GM23338 (cell line): ENCODE measurements at regions not wholly inside any gene's neighbourhood (a gene's known extent, or its start where the extent isn't known, plus 50 kb on each side); places are given as distances from the start of the nearest gene placed in this dataset.

ENCODE experiments used
- ATAC-seq: fragments of 200-7000 bp; cut with Tn5 transposase; 3 replicates; pipeline ENCODE4 v1.9.1; 2020
- DNase-seq: peaks from one replicate; pipeline ENCODE4 v3.0.0-alpha.2; 2015; ENCODE audit warnings: low spot score
- H2AFZ ChIP-seq: fragments of 200-600 bp; sonication (generic); 2 replicates; pipeline ENCODE4 v1.8.0; 2016; ENCODE audit warnings: antibody characterized with exemption, mild to moderate bottlenecking, moderate library complexity
- H3F3A ChIP-seq: fragments of 200-600 bp; sonication (generic); replicated peaks from 2 replicates; pipeline ENCODE4 v1.8.0; 2017; ENCODE audit warnings: antibody characterized with exemption, mixed run types, low read depth
- H3K27ac ChIP-seq: fragments of 200-600 bp; sonication (generic); 2 replicates; pipeline ENCODE4 v1.6.1; 2016; ENCODE audit warnings: low read depth
- H3K27me3 ChIP-seq: fragments of 200-600 bp; sonication (generic); 2 replicates; pipeline ENCODE4 v1.8.0; 2016; ENCODE audit warnings: mild to moderate bottlenecking, mixed run types, moderate library complexity; ENCODE audit not compliant: insufficient read depth
- H3K36me3 ChIP-seq: fragments of 200-600 bp; sonication (generic); 2 replicates; pipeline ENCODE4 v1.8.0; 2016; ENCODE audit warnings: mild to moderate bottlenecking; ENCODE audit not compliant: insufficient read depth
- H3K4me1 ChIP-seq: fragments of 200-600 bp; sonication (generic); 2 replicates; pipeline ENCODE4 v1.8.0; 2016; ENCODE audit warnings: mild to moderate bottlenecking, moderate library complexity; ENCODE audit not compliant: insufficient read depth
- H3K4me2 ChIP-seq: fragments of 200-600 bp; sonication (generic); 2 replicates; pipeline ENCODE4 v1.7.1; 2017; ENCODE audit warnings: mixed run types
- H3K4me3 ChIP-seq: fragments of 200-600 bp; sonication (generic); 2 replicates; pipeline ENCODE4 v1.6.1; 2016; ENCODE audit warnings: mixed run types
- H3K79me2 ChIP-seq: fragments of 200-600 bp; sonication (generic); replicated peaks from 2 replicates; pipeline ENCODE4 v1.8.0; 2017; ENCODE audit warnings: mild to moderate bottlenecking; ENCODE audit not compliant: insufficient read depth
- H3K9me2 ChIP-seq: fragments of 200-600 bp; sonication (generic); 2 replicates; pipeline ENCODE4 v1.8.0; 2017; ENCODE audit not compliant: insufficient read depth
- H4K20me1 ChIP-seq: fragments of 200-600 bp; sonication (generic); replicated peaks from 2 replicates; pipeline ENCODE4 v1.8.0; 2017; ENCODE audit warnings: mild to moderate bottlenecking; ENCODE audit not compliant: insufficient read depth
- H3K27ac Mint-ChIP-seq: 2 replicates; pipeline ENCODE4 v1.8.0; 2020; ENCODE audit warnings: inconsistent platforms, mild to moderate bottlenecking, moderate library complexity, mixed read lengths
- H3K27me3 Mint-ChIP-seq: 3 replicates; pipeline ENCODE4 v1.8.0; 2022; ENCODE audit warnings: low read depth, mild to moderate bottlenecking, moderate library complexity, mixed read lengths, inconsistent platforms; ENCODE audit not compliant: insufficient read depth, poor library complexity
- H3K36me3 Mint-ChIP-seq: 3 replicates; pipeline ENCODE4 v1.8.0; 2021; ENCODE audit warnings: low read depth, mild to moderate bottlenecking, inconsistent platforms, moderate library complexity, mixed read lengths
- H3K4me1 Mint-ChIP-seq: 3 replicates; pipeline ENCODE4 v1.8.0; 2020; ENCODE audit warnings: mild to moderate bottlenecking, inconsistent platforms, mixed read lengths
- H3K4me3 Mint-ChIP-seq: 3 replicates; pipeline ENCODE4 v1.8.0; 2021; ENCODE audit warnings: moderate library complexity, mild to moderate bottlenecking, inconsistent platforms, mixed read lengths
- H3K9me3 Mint-ChIP-seq: 3 replicates; pipeline ENCODE4 v1.8.0; 2020; ENCODE audit warnings: moderate library complexity, mild to moderate bottlenecking, inconsistent platforms, mixed read lengths
- EZH2phosphoT487 ChIP-seq: fragments of 200-600 bp; sonication (generic); IDR thresholded peaks from one replicate; pipeline ENCODE4 v1.8.1; 2018; ENCODE audit warnings: antibody characterized with exemption; ENCODE audit not compliant: unreplicated experiment
- JUNB ChIP-seq: IDR thresholded peaks from one replicate; pipeline ENCODE4 v1.6.1; 2016; ENCODE audit warnings: antibody characterized with exemption; ENCODE audit not compliant: unreplicated experiment
- POLR2AphosphoS5 ChIP-seq: IDR thresholded peaks from 2 replicates; pipeline ENCODE4 v1.6.1; 2016; ENCODE audit warnings: antibody characterized with exemption, low read depth
- ZNF114 ChIP-seq: fragments of 250-450 bp; sonication (Bioruptor Pico); IDR thresholded peaks from 2 replicates; pipeline ENCODE4 v1.5.0; 2020; ENCODE audit warnings: mild to moderate bottlenecking, moderate library complexity
- TF ChIP-seq, protein P1 (sequence below): IDR thresholded peaks from one replicate; pipeline ENCODE4 v1.6.1; 2018; ENCODE audit warnings: antibody characterized with exemption; ENCODE audit not compliant: unreplicated experiment
- TF ChIP-seq, protein P2 (sequence below): fragments of 250-450 bp; sonication (Bioruptor Pico); IDR thresholded peaks from 2 replicates; pipeline ENCODE4 v1.5.0; 2020; ENCODE audit warnings: mild to moderate bottlenecking, moderate library complexity

DNA sequence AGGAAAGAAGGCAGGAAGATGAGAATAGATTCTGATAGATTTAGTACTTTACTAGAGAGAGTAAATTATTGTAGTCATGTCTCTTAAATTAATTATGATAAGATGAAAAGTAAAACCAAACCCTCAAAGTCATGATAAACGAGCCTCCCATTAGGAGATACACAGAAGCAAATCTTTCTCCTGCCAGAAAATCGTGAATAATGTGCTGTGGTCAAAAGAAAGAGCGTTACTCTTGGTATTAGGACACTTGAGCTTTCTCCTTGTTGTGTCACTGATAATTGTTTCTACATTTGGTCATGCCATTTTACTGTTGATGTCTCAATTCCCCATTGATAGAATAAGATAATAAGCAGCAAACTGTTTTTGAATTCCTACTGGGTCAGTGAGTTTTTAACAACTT lies 562.8 kb upstream of the TLE4 start (continued):
- TF ChIP-seq, protein P1, sequence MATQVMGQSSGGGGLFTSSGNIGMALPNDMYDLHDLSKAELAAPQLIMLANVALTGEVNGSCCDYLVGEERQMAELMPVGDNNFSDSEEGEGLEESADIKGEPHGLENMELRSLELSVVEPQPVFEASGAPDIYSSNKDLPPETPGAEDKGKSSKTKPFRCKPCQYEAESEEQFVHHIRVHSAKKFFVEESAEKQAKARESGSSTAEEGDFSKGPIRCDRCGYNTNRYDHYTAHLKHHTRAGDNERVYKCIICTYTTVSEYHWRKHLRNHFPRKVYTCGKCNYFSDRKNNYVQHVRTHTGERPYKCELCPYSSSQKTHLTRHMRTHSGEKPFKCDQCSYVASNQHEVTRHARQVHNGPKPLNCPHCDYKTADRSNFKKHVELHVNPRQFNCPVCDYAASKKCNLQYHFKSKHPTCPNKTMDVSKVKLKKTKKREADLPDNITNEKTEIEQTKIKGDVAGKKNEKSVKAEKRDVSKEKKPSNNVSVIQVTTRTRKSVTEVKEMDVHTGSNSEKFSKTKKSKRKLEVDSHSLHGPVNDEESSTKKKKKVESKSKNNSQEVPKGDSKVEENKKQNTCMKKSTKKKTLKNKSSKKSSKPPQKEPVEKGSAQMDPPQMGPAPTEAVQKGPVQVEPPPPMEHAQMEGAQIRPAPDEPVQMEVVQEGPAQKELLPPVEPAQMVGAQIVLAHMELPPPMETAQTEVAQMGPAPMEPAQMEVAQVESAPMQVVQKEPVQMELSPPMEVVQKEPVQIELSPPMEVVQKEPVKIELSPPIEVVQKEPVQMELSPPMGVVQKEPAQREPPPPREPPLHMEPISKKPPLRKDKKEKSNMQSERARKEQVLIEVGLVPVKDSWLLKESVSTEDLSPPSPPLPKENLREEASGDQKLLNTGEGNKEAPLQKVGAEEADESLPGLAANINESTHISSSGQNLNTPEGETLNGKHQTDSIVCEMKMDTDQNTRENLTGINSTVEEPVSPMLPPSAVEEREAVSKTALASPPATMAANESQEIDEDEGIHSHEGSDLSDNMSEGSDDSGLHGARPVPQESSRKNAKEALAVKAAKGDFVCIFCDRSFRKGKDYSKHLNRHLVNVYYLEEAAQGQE, result no peak
- TF ChIP-seq, protein P2, sequence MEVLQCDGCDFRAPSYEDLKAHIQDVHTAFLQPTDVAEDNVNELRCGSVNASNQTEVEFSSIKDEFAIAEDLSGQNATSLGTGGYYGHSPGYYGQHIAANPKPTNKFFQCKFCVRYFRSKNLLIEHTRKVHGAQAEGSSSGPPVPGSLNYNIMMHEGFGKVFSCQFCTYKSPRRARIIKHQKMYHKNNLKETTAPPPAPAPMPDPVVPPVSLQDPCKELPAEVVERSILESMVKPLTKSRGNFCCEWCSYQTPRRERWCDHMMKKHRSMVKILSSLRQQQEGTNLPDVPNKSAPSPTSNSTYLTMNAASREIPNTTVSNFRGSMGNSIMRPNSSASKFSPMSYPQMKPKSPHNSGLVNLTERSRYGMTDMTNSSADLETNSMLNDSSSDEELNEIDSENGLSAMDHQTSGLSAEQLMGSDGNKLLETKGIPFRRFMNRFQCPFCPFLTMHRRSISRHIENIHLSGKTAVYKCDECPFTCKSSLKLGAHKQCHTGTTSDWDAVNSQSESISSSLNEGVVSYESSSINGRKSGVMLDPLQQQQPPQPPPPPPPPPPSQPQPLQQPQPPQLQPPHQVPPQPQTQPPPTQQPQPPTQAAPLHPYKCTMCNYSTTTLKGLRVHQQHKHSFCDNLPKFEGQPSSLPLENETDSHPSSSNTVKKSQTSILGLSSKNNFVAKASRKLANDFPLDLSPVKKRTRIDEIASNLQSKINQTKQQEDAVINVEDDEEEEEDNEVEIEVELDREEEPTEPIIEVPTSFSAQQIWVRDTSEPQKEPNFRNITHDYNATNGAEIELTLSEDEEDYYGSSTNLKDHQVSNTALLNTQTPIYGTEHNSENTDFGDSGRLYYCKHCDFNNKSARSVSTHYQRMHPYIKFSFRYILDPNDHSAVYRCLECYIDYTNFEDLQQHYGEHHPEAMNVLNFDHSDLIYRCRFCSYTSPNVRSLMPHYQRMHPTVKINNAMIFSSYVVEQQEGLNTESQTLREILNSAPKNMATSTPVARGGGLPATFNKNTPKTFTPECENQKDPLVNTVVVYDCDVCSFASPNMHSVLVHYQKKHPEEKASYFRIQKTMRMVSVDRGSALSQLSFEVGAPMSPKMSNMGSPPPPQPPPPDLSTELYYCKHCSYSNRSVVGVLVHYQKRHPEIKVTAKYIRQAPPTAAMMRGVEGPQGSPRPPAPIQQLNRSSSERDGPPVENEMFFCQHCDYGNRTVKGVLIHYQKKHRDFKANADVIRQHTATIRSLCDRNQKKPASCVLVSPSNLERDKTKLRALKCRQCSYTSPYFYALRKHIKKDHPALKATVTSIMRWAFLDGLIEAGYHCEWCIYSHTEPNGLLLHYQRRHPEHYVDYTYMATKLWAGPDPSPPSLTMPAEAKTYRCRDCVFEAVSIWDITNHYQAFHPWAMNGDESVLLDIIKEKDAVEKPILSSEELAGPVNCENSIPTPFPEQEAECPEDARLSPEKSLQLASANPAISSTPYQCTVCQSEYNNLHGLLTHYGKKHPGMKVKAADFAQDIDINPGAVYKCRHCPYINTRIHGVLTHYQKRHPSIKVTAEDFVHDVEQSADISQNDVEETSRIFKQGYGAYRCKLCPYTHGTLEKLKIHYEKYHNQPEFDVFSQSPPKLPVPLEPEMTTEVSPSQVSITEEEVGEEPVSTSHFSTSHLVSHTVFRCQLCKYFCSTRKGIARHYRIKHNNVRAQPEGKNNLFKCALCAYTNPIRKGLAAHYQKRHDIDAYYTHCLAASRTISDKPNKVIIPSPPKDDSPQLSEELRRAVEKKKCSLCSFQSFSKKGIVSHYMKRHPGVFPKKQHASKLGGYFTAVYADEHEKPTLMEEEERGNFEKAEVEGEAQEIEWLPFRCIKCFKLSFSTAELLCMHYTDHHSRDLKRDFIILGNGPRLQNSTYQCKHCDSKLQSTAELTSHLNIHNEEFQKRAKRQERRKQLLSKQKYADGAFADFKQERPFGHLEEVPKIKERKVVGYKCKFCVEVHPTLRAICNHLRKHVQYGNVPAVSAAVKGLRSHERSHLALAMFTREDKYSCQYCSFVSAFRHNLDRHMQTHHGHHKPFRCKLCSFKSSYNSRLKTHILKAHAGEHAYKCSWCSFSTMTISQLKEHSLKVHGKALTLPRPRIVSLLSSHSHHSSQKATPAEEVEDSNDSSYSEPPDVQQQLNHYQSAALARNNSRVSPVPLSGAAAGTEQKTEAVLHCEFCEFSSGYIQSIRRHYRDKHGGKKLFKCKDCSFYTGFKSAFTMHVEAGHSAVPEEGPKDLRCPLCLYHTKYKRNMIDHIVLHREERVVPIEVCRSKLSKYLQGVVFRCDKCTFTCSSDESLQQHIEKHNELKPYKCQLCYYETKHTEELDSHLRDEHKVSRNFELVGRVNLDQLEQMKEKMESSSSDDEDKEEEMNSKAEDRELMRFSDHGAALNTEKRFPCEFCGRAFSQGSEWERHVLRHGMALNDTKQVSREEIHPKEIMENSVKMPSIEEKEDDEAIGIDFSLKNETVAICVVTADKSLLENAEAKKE (CRISPR knock-in tag), result no peak

DNA sequence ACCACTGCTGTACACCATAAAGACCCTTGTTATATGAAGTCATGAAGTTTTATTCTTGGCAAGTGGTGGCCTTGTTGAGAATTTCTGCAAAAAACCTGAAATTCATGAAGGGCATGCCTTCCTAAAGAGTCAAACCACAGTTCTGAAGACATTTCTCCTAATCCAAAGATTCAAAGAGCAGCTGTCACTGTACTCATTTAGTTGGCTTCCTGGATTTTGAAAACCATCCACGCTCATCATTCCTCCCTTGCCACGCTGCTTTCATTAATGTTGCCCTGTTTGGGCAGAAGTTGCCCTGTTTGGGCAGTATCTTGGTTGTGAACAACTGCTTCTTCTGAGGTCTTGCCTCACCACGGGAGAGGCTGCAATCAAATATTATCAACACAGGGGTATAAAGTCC lies 560.3 kb upstream of the TLE4 start:
- H3K27ac ChIP-seq, result no peak overlapping the region
- no peaks in the 10 kb centered on the region for H3K36me3 ChIP-seq
- Mint-ChIP-seq H3K27ac (no peak overlapping the region), H3K27me3 (no peaks in the 10 kb centered on the region), H3K4me1 (peaks cover 11% of the 10 kb centered on the region; the same call in 2 of the 3 replicates), H3K36me3 (no peaks in the 10 kb centered on the region), H3K4me3 (no peak overlapping the region), H3K9me3 (no peaks in the 10 kb centered on the region; the same call in 2 of the 3 replicates)
- H3K4me1 ChIP-seq, result no peaks in the 10 kb centered on the region; the same call in 1 of the 2 replicates
- peaks cover 4% of the 10 kb centered on the region; the same call in 1 of the 2 replicates for H3K9me2 ChIP-seq
- H4K20me1 ChIP-seq, result no peaks in the 10 kb centered on the region
- H3K27me3 ChIP-seq, result no peaks in the 10 kb centered on the region
- no peak overlapping the region for H2AFZ ChIP-seq
- no peaks in the 10 kb centered on the region for H3K79me2 ChIP-seq
- ATAC-seq (no peak), DNase-seq (no peak)
- H3K4me3 ChIP-seq, result no peak overlapping the region
- H3F3A ChIP-seq, result no peaks in the 10 kb centered on the region
- no peak overlapping the region for H3K4me2 ChIP-seq
- TF ChIP-seq JUNB, result no peak
- TF ChIP-seq EZH2phosphoT487, result no peak
- TF ChIP-seq POLR2AphosphoS5, result no peak
- TF ChIP-seq ZNF114 (CRISPR knock-in tag), result no peak
- TF ChIP-seq, protein P2 (CRISPR knock-in tag), result no peak
